TTC549 (cell line): ENCODE measurements at regions not wholly inside any gene's neighbourhood (a gene's known extent, or its start where the extent isn't known, plus 50 kb on each side); places are given as distances from the start of the nearest gene placed in this dataset.

Experiments
- FAIRE-seq: peaks from 2 replicates; lab custom pipeline; 2012; peaks lifted over from hg19 to GRCh38; lab: Jason Lieb, UNC

GRCh38 chr10:118412132-118412760, 70.1 kb upstream of the FAM204A start:
- FAIRE-seq, result no peak

GRCh38 chr10:118409295-118409694, 67.2 kb upstream of the FAM204A start:
- FAIRE-seq, result no peak

GRCh38 chr10:118408181-118408580, 66.1 kb upstream of the FAM204A start:
- no peak for FAIRE-seq

DNA sequence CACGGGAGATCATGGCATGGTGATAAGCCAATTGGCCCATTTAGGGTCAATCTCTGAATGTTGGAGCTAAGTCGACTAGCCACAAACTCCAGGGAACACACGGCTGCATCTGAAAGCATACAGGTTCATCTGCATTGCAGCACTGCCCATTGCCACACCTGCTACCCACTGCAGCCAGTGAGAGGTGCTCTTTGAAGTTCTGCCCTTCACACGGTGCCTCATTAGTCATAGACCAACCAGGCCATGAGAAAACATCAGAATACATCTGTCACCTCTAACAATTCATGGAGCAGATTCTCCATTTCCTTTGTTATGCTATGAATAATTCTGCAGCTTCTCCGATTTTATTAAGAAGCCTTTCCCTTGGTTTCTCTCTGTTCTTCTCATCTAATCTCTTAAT, 65.7 kb upstream of the FAM204A start:
- no peak for FAIRE-seq

DNA sequence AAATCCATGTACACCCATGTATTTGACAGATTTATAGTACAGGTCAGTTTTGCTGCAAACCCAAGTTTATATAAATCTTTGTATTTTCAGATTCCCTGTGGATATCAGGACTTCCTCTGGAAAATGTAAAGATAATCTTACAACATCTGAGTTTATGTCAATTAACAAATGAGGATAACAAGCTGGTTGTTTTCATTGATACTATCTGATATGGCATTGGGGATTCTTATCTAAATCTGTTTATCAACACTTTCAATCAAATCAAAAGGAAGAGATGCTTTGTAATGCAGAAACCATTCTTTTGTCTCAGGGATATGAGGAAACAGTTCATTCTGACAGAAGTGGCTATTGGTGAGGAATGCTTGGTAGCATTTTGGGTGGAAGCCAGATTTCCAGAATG, 64.9 kb upstream of the FAM204A start:
- no peak for FAIRE-seq

- no peak for FAIRE-seq
Measured at GRCh38 chr10:118405928-118406327, 63.8 kb upstream of the FAM204A start.

- no peak for FAIRE-seq
Measured at GRCh38 chr10:118403967-118404366, 61.8 kb upstream of the FAM204A start.

GRCh38 chr10:118401708-118402193, 59.6 kb upstream of the FAM204A start:
- no peak for FAIRE-seq

- FAIRE-seq, result no peak
Measured at GRCh38 chr10:118397391-118397790, 55.3 kb upstream of the FAM204A start.

- FAIRE-seq, result no peak
Measured at GRCh38 chr10:118395947-118396346, 53.8 kb upstream of the FAM204A start.

- FAIRE-seq, result no peak
Measured at GRCh38 chr10:118394301-118395200, 52.4 kb upstream of the FAM204A start.

DNA sequence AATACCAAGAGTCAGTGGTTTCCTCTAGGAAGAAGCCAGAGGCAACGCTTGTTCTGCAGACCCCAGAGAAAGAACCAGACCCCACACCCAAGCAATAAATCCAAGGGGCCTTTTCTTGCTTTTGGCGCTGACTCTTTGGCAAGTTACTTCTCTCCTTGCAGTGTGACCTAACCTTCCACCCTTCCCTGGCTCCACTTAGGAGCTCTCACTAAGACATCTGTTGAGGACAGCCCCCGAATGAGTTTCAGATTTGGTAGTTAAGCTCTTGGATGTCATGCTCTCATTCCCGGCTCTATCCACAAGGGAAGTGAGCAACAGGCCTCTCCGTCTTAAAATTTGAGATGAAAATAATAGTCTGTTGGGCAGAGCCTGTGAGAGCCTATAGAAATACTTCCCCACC, 50.6 kb upstream of the FAM204A start:
- no peak for FAIRE-seq
